GM12892 (cell line): ENCODE measurements at regions not wholly inside any gene's neighbourhood (a gene's known extent, or its start where the extent isn't known, plus 50 kb on each side); places are given as distances from the start of the nearest gene placed in this dataset.

Experiments
- POLR2A ChIP-seq: IDR thresholded peaks from 2 replicates; pipeline ENCODE4 v1.6.1; 2011; ENCODE audit warnings: low read depth, low read length, control low read depth
- POLR2AphosphoS5 ChIP-seq: IDR thresholded peaks from 2 replicates; pipeline ENCODE4 v1.6.1; 2011; ENCODE audit warnings: low read depth, low read length, control low read depth

- TF ChIP-seq POLR2A = no peak
- TF ChIP-seq POLR2AphosphoS5 = no peak
Observed at GRCh38 chr2:129587426-129588064, 391.9 kb upstream of the RAB6C start.
